ENCODE measurements at regions not wholly inside any gene's neighbourhood (a gene's known extent, or its start where the extent isn't known, plus 50 kb on each side); places are given as distances from the start of the nearest gene placed in this dataset.

DNA sequence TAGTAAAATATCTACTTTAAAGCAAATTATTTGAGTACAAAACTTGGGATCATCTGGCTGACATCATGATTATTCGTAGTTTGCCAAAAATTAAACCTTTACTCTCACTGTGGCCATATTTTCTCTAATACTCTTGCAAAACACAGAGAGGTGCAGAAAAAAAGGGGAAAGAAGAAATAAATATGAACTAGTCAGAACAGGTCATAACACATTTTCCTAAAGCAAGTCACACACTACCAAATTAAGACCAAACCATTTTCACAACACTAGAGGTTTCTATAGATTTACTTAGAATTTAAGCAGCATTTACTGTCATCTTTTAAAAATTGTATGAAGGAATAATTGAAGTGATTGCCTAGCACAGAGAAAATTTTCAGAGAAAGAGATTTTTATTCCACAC is 726.1 kb downstream of the SORCS1 start:
- H3K27ac Mint-ChIP-seq = no peak overlapping the region
- no peaks in the 10 kb centered on the region for H3K36me3 Mint-ChIP-seq
- H3K27me3 Mint-ChIP-seq = no peaks in the 10 kb centered on the region
- no peak for DNase-seq
- no peaks in the 10 kb centered on the region for H3K4me1 Mint-ChIP-seq
- no peak overlapping the region for H3K4me3 Mint-ChIP-seq
- CTCF ChIA-PET = no interaction called here
- H3K9me3 Mint-ChIP-seq = peaks cover 2% of the 10 kb centered on the region

DNA sequence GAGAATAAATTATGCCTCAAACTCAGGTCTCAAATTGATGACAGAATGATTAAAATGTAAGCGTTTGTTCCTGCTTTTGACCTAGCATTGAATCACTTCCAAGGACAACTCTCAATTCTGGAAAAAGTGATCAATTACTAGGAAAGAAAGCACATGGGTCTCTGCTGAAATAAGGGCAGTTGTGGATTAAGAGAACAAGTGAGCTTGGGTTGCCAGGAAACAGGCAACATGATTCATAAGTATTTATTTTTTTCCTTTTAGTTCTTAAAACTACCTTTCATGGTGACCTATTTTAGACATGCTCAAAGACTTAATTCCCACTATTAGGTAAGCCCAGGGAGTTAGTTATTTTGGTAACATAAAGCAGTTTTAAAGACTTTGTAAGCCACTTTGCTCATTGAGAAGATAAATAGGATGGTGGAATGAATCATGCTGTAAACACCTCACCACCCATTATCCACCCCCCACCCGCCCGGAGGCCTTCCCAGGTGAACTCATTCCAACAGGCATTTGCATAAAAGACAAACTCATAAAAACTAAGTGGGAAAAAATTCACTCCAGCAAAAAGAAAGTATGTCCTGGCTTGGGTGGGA is 728.3 kb downstream of the SORCS1 start:
- Mint-ChIP-seq H3K27me3 (no peaks in the 10 kb centered on the region), H3K4me3 (no peak overlapping the region), H3K9me3 (no peaks in the 10 kb centered on the region), H3K4me1 (no peaks in the 10 kb centered on the region), H3K36me3 (no peaks in the 10 kb centered on the region), H3K27ac (no peak overlapping the region)
- CTCF ChIA-PET = interaction anchor here (0.7 kb wide), 1 partner anchor 79 kb away, joined by 3 read pairs; no protein-coding TSS in a partner anchor
- no peak for DNase-seq

DNA sequence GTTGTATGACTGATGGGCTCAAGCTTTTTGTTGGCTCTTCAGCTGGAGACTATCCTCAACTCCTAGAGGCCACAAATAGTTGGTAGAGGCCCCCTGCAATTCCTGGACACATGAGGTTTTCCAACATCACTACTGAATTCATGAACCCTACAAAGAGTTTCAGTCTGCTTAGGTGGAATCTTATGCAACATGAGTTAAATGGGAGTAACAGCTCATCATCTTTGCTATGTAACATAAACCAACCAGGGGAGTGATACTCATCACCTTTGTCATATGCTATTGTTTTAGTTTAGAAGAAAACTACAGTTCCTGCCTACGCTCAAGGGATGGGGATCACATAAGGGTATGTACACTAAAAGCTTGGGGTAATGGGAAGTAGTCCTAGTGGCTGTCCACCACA is 729.4 kb downstream of the SORCS1 start:
- Mint-ChIP-seq H3K9me3 (no peaks in the 10 kb centered on the region), H3K27me3 (no peaks in the 10 kb centered on the region), H3K36me3 (no peaks in the 10 kb centered on the region), H3K4me1 (no peaks in the 10 kb centered on the region), H3K4me3 (no peak overlapping the region), H3K27ac (no peak overlapping the region)
- CTCF ChIA-PET = no interaction called here
- no peak for DNase-seq

DNA sequence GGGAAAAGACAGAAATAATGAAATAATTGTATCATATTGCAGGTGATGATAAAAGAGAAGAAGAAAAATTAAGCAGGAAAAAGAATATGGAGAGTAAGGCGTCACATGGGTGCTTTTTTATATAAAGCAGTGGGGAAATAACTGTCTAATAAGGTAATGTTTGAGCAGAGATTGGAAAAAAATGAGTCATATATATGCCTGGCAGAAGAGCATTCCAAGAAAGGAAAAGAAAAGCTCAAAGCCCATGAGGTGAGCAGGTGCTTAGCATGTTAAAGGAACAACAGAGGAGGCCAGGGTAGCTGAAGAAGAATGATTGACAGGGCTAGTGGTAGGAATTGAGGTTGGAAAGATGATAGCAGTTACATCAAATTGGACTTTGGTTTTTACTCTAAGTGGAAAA is 739.5 kb downstream of the SORCS1 start:
- Mint-ChIP-seq H3K27ac (no peak overlapping the region), H3K27me3 (no peaks in the 10 kb centered on the region), H3K4me3 (no peak overlapping the region), H3K4me1 (no peaks in the 10 kb centered on the region), H3K36me3 (no peaks in the 10 kb centered on the region), H3K9me3 (no peaks in the 10 kb centered on the region)
- DNase-seq = no peak
- CTCF ChIA-PET = no interaction called here

DNA sequence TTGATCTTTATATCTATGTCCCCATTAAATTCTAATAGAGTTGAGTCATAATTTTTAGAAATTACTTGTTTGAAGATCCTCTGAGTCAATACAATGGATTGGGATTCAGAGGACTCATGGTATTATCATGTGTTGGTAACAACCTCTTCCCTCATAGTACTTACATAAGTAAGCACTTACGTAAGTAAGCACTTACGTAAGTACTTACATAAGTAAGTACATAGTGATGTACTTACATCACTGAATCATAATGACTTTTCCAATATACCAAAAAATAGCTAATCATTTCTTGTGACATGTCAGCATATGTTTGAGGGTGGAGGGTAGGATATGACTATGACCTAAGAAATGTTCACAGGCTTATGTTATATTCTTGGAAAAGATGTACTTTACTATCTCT is 740.5 kb downstream of the SORCS1 start:
- no peak for DNase-seq
- no peaks in the 10 kb centered on the region for H3K9me3 Mint-ChIP-seq
- H3K27ac Mint-ChIP-seq = no peak overlapping the region
- CTCF ChIA-PET = no interaction called here
- no peaks in the 10 kb centered on the region for H3K36me3 Mint-ChIP-seq
- H3K4me3 Mint-ChIP-seq = no peak overlapping the region
- H3K4me1 Mint-ChIP-seq = no peaks in the 10 kb centered on the region
- H3K27me3 Mint-ChIP-seq = no peaks in the 10 kb centered on the region

DNA sequence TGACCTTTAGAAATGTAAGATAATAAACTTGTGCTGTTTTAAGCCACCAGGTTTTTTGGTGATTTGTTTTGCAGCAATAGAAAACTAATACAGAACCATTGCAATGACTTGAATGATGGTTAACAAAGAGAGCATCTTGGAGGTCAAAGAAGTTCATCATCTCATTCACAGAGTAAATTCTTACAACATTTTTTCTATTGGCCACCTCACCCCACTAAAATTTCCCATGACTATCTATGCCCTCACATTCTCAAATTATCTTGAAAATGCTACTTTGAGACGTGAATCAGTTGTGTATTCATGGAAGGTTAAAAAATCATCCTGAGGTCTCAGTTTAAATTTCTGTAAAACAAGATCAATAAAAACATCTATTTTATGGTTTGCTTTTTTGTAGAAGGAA is 754.2 kb downstream of the SORCS1 start:
- H3K9me3 Mint-ChIP-seq = no peaks in the 10 kb centered on the region
- DNase-seq = no peak
- H3K27me3 Mint-ChIP-seq = no peaks in the 10 kb centered on the region
- H3K36me3 Mint-ChIP-seq = no peaks in the 10 kb centered on the region
- no peak overlapping the region for H3K27ac Mint-ChIP-seq
- H3K4me1 Mint-ChIP-seq = no peaks in the 10 kb centered on the region
- no peak overlapping the region for H3K4me3 Mint-ChIP-seq
- CTCF ChIA-PET = no interaction called here

DNA sequence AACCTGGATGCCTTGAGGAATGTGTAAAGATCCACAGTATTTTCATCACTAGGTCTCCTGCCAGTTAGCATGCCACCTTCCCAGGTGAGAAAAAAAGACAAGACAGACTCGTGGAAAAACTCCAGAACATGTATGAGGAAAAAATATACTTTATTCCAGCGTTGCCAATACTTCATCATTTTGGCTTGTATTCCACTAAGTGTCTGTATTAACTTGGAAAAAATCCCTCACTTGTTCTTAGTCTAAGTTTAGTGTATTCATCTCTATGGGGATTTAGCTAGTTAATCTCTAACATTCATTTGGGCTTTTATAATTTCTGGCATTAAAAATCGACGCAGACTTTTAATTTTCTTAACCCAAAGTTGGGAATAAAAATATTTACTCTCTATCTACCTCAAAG is 759.4 kb downstream of the SORCS1 start:
- no peaks in the 10 kb centered on the region for H3K9me3 Mint-ChIP-seq
- no peaks in the 10 kb centered on the region for H3K27me3 Mint-ChIP-seq
- H3K36me3 Mint-ChIP-seq = no peaks in the 10 kb centered on the region
- no peaks in the 10 kb centered on the region for H3K4me1 Mint-ChIP-seq
- no peak for DNase-seq
- no peak overlapping the region for H3K27ac Mint-ChIP-seq
- no peak overlapping the region for H3K4me3 Mint-ChIP-seq
- CTCF ChIA-PET = no interaction called here

DNA sequence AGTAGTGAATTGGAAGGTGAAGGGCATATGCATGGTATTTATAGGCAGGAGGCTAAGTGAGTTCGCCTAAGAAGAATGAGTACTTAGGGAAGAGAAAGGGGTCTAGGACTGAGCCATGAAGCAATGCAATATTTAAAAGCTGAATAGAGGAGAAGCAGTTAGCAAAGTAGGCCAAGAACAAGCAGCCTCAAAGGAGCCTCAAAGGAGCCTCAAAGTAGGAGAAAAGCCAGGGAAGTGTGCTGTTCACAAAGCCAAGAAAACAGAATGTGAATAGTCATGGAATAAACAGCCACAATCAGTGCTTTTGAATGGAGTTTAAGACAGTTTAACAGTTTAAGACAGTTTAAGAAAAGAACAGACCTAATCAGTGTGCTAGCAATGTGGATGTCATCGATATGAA is 762.0 kb downstream of the SORCS1 start:
- Mint-ChIP-seq H3K36me3 (no peaks in the 10 kb centered on the region), H3K27me3 (no peaks in the 10 kb centered on the region), H3K4me3 (no peak overlapping the region), H3K27ac (no peak overlapping the region), H3K4me1 (no peaks in the 10 kb centered on the region), H3K9me3 (no peaks in the 10 kb centered on the region)
- no peak for DNase-seq
- CTCF ChIA-PET = no interaction called here

DNA sequence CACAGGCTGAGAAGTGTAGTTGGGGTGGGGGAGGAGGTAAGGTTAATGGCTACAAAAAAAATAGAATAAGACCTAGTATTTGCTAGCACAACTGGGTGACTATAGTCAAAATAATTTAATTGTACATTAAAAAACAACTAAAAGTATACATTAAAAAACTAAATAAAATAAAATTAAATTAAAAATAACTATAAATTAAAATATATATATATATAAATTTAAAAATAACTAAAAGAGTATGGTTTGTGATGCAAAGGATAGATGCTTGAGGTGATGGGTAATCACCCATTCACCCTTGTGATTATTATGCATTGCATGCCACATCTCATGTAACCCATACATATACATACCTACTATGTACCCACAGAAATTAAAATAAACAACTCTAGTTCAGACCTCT is 762.5 kb downstream of the SORCS1 start:
- Mint-ChIP-seq H3K36me3 (no peaks in the 10 kb centered on the region), H3K4me1 (no peaks in the 10 kb centered on the region), H3K27ac (no peak overlapping the region), H3K27me3 (no peaks in the 10 kb centered on the region), H3K9me3 (no peaks in the 10 kb centered on the region), H3K4me3 (no peak overlapping the region)
- CTCF ChIA-PET = no interaction called here
- no peak for DNase-seq

DNA sequence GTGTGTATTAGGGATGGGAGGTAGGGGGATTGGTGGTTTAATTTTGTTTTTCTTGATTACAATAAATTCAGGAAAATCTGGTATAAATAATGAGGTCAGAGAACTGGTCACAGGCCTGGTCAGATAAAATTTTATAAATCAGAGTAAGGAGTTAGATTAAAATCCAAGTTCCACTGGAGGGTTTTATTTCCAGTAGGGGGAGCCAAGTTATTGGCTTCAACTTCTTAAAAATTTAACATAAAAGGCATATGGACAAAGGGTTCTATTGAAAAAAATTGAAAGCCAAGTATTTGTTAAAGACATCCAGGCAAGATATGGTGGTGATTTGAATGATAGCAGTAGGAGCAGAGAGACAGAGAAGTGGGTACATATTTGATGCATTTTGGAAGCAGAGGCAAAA is 763.3 kb downstream of the SORCS1 start:
- DNase-seq = no peak
- Mint-ChIP-seq H3K9me3 (peaks cover 1% of the 10 kb centered on the region), H3K27me3 (no peaks in the 10 kb centered on the region), H3K27ac (no peak overlapping the region), H3K36me3 (no peaks in the 10 kb centered on the region), H3K4me3 (no peak overlapping the region), H3K4me1 (no peaks in the 10 kb centered on the region)
- CTCF ChIA-PET = no interaction called here

DNA sequence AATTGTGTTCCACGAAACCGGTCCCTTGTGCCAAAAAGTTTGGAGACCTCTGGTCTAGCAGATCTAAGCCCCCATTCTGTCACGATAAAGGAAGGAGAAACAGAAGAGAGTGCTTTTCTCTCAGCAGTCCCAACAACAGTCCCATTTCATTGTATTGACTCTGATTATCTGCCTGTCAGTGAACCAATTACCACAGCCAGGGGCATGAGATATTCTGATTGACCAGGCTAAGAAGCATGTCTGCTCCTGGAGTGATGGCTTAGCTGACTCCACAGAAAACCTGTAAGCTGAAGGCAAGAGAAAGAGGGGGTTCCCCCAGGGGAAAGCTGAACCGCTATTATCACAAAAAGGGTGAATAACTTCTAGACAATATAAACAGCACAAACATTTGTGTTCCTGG is 765.4 kb downstream of the SORCS1 start:
- Mint-ChIP-seq H3K4me1 (no peaks in the 10 kb centered on the region), H3K27me3 (no peaks in the 10 kb centered on the region), H3K9me3 (peaks cover 1% of the 10 kb centered on the region), H3K36me3 (no peaks in the 10 kb centered on the region), H3K4me3 (no peak overlapping the region), H3K27ac (no peak overlapping the region)
- DNase-seq = no peak
- CTCF ChIA-PET = no interaction called here

DNA sequence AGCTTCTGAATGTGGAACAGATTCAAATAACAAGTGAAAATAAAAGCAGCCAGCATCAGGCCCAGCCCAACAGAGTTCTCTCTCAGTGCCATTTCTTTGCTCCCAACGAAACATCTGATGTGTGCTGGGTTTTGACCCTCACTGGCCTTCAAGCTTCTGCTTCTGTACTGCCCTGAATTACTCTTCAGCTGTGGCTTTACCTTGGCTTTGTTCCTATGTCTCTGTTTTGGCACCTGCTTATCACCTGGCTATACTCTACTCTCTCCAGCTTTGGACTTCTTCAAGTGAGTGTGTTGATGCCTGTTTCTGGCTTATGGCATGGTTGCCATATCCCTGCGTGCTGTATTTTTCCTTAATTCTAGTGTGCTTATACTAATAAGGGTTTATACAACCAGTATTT is 768.3 kb downstream of the SORCS1 start:
- CTCF ChIA-PET = no interaction called here
- no peaks in the 10 kb centered on the region for H3K27me3 Mint-ChIP-seq
- no peaks in the 10 kb centered on the region for H3K36me3 Mint-ChIP-seq
- H3K4me1 Mint-ChIP-seq = no peaks in the 10 kb centered on the region
- peaks cover 6% of the 10 kb centered on the region for H3K9me3 Mint-ChIP-seq
- H3K27ac Mint-ChIP-seq = no peak overlapping the region
- DNase-seq = no peak
- no peak overlapping the region for H3K4me3 Mint-ChIP-seq

DNA sequence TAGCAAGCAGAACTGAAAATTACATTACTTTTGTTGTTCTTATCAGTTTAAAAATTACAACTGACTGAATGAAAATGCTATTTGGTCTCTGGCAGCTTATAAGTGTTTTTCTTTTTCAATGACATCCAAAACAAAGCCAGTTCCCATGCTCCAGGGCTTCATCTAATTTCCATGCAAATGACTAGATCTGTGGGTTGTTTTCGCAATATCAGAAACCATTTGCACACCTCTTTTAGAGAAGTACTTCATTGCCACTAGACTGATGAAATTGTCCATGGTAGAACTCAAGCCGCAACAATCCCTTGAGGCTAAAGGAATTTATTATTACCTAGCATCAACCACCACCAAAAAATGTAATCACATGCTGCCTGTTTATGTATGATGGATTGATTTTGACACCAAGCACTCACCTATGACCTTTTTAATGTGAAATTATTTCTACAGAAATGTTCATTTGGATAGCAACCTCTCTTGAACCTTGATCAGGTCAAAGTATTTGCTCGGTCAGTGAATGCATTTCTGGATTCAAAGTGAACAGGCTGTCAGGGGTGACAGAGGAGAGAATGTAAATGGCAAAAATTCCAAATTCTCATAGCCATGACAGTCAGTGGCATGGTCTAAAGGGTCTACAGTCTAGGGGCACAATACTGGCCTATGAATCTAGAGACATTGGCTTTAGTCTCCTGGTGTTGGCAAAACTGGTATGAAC is 769.3 kb downstream of the SORCS1 start:
- no peak for DNase-seq
- H3K9me3 Mint-ChIP-seq = peaks cover 6% of the 10 kb centered on the region
- CTCF ChIA-PET = no interaction called here
- H3K36me3 Mint-ChIP-seq = no peaks in the 10 kb centered on the region
- no peaks in the 10 kb centered on the region for H3K27me3 Mint-ChIP-seq
- H3K27ac Mint-ChIP-seq = no peak overlapping the region
- H3K4me1 Mint-ChIP-seq = no peaks in the 10 kb centered on the region
- no peak overlapping the region for H3K4me3 Mint-ChIP-seq

DNA sequence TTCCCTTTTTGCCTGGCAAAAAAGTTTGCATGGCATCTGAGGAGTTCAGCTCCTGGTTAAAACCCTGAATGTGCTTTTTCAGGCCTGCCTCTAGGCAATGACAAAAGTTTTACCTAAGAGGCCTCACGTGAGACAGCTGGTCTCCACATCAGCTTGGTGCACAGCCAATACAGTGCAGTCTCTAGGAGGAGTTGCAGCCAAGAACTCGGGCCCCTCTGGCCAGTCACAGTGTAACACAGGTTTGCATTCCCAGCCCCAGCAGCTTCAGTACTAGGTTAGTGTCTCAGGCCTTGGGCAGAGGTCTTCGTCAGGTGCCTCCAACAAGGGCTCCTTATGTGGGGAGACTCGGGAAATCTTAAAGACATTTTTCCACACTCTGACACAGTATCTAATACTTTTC is 771.7 kb downstream of the SORCS1 start:
- H3K9me3 Mint-ChIP-seq = peaks cover 6% of the 10 kb centered on the region
- H3K4me1 Mint-ChIP-seq = no peaks in the 10 kb centered on the region
- CTCF ChIA-PET = no interaction called here
- H3K27me3 Mint-ChIP-seq = no peaks in the 10 kb centered on the region
- no peak overlapping the region for H3K27ac Mint-ChIP-seq
- no peaks in the 10 kb centered on the region for H3K36me3 Mint-ChIP-seq
- DNase-seq = no peak
- no peak overlapping the region for H3K4me3 Mint-ChIP-seq

DNA sequence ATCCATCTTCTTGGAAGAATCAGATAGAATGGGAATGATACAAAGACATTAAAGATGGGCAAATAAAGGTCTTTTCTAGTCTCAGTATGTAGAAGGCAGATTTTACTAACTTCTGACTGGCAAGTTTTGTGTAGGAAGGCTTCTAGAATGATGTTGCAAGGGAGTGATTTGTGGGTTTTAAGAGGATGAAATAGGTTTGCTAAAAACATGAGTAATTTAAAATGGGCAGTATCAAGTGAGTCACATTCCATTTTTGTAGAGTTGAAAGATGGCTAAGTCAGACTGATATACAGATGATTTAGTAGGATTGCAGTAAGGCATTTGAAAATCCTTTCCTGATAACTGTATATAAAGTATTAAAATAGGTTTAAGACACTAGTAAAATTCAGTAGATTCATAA is 777.4 kb downstream of the SORCS1 start:
- H3K9me3 Mint-ChIP-seq = peaks cover 9% of the 10 kb centered on the region
- CTCF ChIA-PET = no interaction called here
- no peaks in the 10 kb centered on the region for H3K4me1 Mint-ChIP-seq
- no peak overlapping the region for H3K27ac Mint-ChIP-seq
- H3K36me3 Mint-ChIP-seq = no peaks in the 10 kb centered on the region
- H3K27me3 Mint-ChIP-seq = no peaks in the 10 kb centered on the region
- no peak overlapping the region for H3K4me3 Mint-ChIP-seq
- DNase-seq = no peak

DNA sequence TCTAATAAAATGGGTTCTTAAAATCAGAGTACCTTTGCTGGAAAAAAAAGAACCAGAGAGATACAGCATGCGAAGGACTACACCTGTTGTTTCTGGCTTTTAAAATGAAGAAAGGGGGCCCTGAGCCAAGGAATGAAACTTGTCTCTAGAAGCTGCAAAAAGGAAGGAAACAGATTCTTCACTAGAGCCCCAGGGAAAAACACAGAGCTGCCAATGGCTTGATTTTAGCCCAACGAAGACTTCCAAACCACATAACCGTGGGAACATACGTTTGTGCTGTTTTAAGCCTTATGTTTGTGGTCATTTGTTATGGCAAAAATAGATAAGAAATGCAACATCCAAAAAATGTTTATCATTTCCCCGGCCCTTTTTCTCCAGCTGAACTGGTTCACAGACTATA is 780.0 kb downstream of the SORCS1 start:
- CTCF ChIA-PET = no interaction called here
- Mint-ChIP-seq H3K4me3 (no peak overlapping the region), H3K27ac (no peak overlapping the region), H3K9me3 (peaks cover 21% of the 10 kb centered on the region), H3K4me1 (no peaks in the 10 kb centered on the region), H3K27me3 (no peaks in the 10 kb centered on the region), H3K36me3 (no peaks in the 10 kb centered on the region)
- DNase-seq = no peak
